ENCODE measurements at regions not wholly inside any gene's neighbourhood (a gene's known extent, or its start where the extent isn't known, plus 50 kb on each side); places are given as distances from the start of the nearest gene placed in this dataset.

DNA sequence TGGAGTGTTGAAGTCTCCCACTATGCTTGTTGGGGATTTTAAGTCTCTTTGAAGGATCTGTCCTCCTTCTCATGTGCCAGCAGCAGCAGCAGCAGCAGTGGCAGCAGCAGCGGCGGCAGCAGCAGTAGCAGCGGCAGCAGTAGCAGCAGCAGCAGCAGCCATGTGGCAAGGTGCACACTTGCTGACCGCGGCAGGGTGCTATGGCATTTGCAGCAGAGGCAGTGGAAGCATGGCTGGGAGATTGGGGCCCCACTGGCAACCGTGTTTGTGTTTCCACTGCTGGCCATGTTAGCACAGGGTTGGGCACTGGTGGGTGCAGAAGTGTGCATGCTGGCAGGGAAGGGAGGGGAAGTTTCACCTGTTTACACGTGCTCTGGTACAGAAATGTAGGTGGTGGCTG is 280.1 kb downstream of the NUP35 start:
- Histone ChIP-seq H3F3A (ENCODE audit: insufficient read depth, low read length) (no peaks in the 10 kb centered on the region), H3K36me3 (ENCODE audit: insufficient read depth, low read length) (no peaks in the 10 kb centered on the region), H3K9me2 (ENCODE audit: low read depth, low read length) (no peaks in the 10 kb centered on the region), H3K4me1 (ENCODE audit: insufficient read depth, low read length, severe bottlenecking) (no peaks in the 10 kb centered on the region), H3K27me3 (ENCODE audit: insufficient read depth, low read length) (no peaks in the 10 kb centered on the region), H3K27ac (ENCODE audit: low read depth, low read length, poor library complexity, severe bottlenecking) (no peak overlapping the region), H3K79me2 (ENCODE audit: insufficient read depth, low read length) (no peaks in the 10 kb centered on the region), H3K4me2 (ENCODE audit: low read length) (no peak overlapping the region), H2AFZ (ENCODE audit: low read length) (no peak overlapping the region), H3K9ac (ENCODE audit: low read length) (no peak overlapping the region), H3K4me3 (ENCODE audit: low read depth, low read length, poor library complexity, severe bottlenecking) (no peak overlapping the region), H3K9me3 (ENCODE audit: low read length) (no peaks in the 10 kb centered on the region), H4K20me1 (ENCODE audit: insufficient read depth, low read length) (no peaks in the 10 kb centered on the region)
- TF ChIP-seq, protein P1, sequence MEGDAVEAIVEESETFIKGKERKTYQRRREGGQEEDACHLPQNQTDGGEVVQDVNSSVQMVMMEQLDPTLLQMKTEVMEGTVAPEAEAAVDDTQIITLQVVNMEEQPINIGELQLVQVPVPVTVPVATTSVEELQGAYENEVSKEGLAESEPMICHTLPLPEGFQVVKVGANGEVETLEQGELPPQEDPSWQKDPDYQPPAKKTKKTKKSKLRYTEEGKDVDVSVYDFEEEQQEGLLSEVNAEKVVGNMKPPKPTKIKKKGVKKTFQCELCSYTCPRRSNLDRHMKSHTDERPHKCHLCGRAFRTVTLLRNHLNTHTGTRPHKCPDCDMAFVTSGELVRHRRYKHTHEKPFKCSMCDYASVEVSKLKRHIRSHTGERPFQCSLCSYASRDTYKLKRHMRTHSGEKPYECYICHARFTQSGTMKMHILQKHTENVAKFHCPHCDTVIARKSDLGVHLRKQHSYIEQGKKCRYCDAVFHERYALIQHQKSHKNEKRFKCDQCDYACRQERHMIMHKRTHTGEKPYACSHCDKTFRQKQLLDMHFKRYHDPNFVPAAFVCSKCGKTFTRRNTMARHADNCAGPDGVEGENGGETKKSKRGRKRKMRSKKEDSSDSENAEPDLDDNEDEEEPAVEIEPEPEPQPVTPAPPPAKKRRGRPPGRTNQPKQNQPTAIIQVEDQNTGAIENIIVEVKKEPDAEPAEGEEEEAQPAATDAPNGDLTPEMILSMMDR (IDR thresholded peaks at IDR 0.05; ENCODE audit: low read length) = no peak
- TF ChIP-seq EZH2 (IDR thresholded peaks at IDR 0.05; ENCODE audit: borderline replicate concordance, low read length) = no peak

DNA sequence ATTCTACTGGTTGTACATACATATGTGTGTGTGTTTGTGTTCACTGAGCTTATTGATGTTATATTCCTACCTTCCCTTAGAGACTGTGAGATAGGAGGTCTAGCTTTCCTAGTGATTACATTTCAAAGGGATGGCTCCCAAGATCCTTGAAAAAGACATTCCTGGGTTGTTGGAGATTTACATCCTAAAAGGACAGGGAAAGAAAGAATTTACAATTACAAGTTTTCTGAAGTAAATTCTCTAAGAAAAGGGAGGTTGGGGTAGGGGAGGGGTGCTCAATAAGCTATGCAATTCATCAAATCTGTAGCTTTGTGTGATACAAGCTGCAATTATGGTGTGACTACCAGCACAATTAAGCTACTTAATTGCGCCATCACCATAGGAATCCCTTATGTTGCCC is 284.3 kb downstream of the NUP35 start:
- TF ChIP-seq, protein P1 (IDR thresholded peaks at IDR 0.05; ENCODE audit: low read length) = no peak
- no peak for TF ChIP-seq EZH2 (IDR thresholded peaks at IDR 0.05; ENCODE audit: borderline replicate concordance, low read length)
- Histone ChIP-seq H4K20me1 (ENCODE audit: insufficient read depth, low read length) (no peaks in the 10 kb centered on the region), H3K27me3 (ENCODE audit: insufficient read depth, low read length) (no peaks in the 10 kb centered on the region), H3K36me3 (ENCODE audit: insufficient read depth, low read length) (no peaks in the 10 kb centered on the region), H3K79me2 (ENCODE audit: insufficient read depth, low read length) (no peaks in the 10 kb centered on the region), H3K27ac (ENCODE audit: low read depth, low read length, poor library complexity, severe bottlenecking) (no peak overlapping the region), H3K4me3 (ENCODE audit: low read depth, low read length, poor library complexity, severe bottlenecking) (no peak overlapping the region), H3F3A (ENCODE audit: insufficient read depth, low read length) (no peaks in the 10 kb centered on the region), H2AFZ (ENCODE audit: low read length) (no peak overlapping the region), H3K4me2 (ENCODE audit: low read length) (no peak overlapping the region), H3K9ac (ENCODE audit: low read length) (no peak overlapping the region), H3K9me3 (ENCODE audit: low read length) (no peaks in the 10 kb centered on the region), H3K9me2 (ENCODE audit: low read depth, low read length) (no peaks in the 10 kb centered on the region), H3K4me1 (ENCODE audit: insufficient read depth, low read length, severe bottlenecking) (no peaks in the 10 kb centered on the region)

DNA sequence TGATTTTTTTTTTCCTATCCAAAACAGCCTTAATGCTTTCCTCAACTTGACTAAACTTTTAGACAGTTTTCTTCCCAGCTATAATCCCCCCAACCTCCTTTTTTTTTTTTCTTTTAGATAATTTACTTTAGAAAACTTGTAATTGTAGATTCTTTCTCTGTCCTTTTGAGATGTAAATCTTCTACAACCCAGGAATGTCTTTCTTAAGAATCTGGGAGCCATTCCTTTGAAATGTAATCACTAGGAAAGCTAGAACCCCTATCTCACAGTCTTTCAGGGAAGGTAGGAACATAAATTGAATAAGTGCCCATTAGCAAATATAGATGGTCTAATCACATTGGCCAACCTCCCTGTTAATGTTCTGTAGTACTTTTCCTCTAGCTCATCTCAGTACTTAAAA is 285.4 kb downstream of the NUP35 start:
- Histone ChIP-seq H4K20me1 (ENCODE audit: insufficient read depth, low read length) (no peaks in the 10 kb centered on the region), H3K4me2 (ENCODE audit: low read length) (no peak overlapping the region), H3K27ac (ENCODE audit: low read depth, low read length, poor library complexity, severe bottlenecking) (no peak overlapping the region), H3K36me3 (ENCODE audit: insufficient read depth, low read length) (no peaks in the 10 kb centered on the region), H3K9ac (ENCODE audit: low read length) (no peak overlapping the region), H3F3A (ENCODE audit: insufficient read depth, low read length) (no peaks in the 10 kb centered on the region), H3K79me2 (ENCODE audit: insufficient read depth, low read length) (no peaks in the 10 kb centered on the region), H3K4me3 (ENCODE audit: low read depth, low read length, poor library complexity, severe bottlenecking) (no peak overlapping the region), H3K27me3 (ENCODE audit: insufficient read depth, low read length) (no peaks in the 10 kb centered on the region), H2AFZ (ENCODE audit: low read length) (no peak overlapping the region), H3K9me2 (ENCODE audit: low read depth, low read length) (no peaks in the 10 kb centered on the region), H3K9me3 (ENCODE audit: low read length) (no peaks in the 10 kb centered on the region), H3K4me1 (ENCODE audit: insufficient read depth, low read length, severe bottlenecking) (no peaks in the 10 kb centered on the region)
- TF ChIP-seq, protein P1 (IDR thresholded peaks at IDR 0.05; ENCODE audit: low read length) = no peak
- TF ChIP-seq EZH2 (IDR thresholded peaks at IDR 0.05; ENCODE audit: borderline replicate concordance, low read length) = no peak

Measured in OCI-LY1 (cell line).